Erythroblast (primary cell): ENCODE measurements at regions not wholly inside any gene's neighbourhood (a gene's known extent, or its start where the extent isn't known, plus 50 kb on each side); places are given as distances from the start of the nearest gene placed in this dataset.

Source experiments
- GATA1 ChIP-seq: IDR thresholded peaks from 2 replicates; pipeline ENCODE4 v1.6.1; 2011; ENCODE audit warnings: low read depth, mild to moderate bottlenecking, control low read depth, low read length, moderate library complexity
- POLR2A ChIP-seq: IDR thresholded peaks from 2 replicates; pipeline ENCODE4 v1.6.1; 2011; ENCODE audit warnings: mild to moderate bottlenecking, low read length

DNA sequence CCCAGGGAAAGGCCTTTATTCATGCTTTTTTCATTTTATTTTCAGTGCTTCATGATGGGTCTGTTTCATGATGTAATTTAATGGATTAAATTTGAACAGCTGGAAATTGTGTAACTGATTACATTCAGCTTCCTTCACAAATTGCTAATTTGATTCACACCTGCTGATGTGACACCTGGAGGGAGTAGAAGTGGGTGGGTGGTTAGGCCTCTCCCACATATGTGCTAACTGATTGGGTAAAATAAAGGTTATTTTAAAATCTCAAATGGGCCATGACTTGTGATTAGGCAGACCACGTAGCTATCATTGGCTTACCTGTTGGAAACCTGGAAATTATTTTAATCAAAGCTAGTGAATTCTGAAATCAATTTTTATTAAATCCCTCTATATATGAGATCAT is 142.1 kb downstream of the GXYLT1 start:
- TF ChIP-seq POLR2A: no peak
- TF ChIP-seq GATA1: no peak
